Stimulated activated CD4-positive, alpha-beta T cell treated with anti-CD3 and anti-CD28 coated beads, TNF-alpha, amount 100 ng/mL, for 4 hours (primary cell): ENCODE measurements at regions not wholly inside any gene's neighbourhood (a gene's known extent, or its start where the extent isn't known, plus 50 kb on each side); places are given as distances from the start of the nearest gene placed in this dataset.
"Not testable (repeated sequence)": the region's sequence is repeated elsewhere in the genome, so short reads cannot be mapped to it uniquely, and the experiment has no call there.

Experiments
- DNase-seq, 3 experiments: peaks; one replicate each; pipeline ENCODE4 v3.0.0-alpha.2; 2020; ENCODE audit warnings: low read depth in 3 of 3

- no peak for DNase-seq
These were observed 459.3 kb downstream of the PLPP3 start for GRCh38 chr1:56120021-56120420.

DNA sequence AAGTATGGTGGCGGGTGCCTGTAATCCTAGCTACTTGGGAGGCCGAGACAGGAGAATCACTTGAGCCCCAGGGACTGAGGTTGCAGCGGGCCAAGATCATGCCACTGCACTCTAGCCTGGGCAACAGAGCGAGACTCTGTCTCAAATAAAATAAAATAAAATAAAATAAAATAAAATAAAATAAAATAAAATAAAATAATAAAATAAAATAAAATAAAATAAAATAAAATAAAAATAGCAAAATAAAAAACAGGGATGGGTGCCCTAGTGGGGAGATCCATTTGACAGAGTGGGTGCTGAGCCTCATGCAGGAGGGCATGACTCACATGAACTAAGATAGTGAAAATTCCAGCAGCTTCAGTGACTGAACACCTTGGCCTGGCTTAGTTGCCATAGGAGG, 460.7 kb downstream of the PLPP3 start:
- not testable (repeated sequence) for DNase-seq

- no peak for DNase-seq
These were observed 463.7 kb downstream of the PLPP3 start for GRCh38 chr1:56115701-56116100.

DNA sequence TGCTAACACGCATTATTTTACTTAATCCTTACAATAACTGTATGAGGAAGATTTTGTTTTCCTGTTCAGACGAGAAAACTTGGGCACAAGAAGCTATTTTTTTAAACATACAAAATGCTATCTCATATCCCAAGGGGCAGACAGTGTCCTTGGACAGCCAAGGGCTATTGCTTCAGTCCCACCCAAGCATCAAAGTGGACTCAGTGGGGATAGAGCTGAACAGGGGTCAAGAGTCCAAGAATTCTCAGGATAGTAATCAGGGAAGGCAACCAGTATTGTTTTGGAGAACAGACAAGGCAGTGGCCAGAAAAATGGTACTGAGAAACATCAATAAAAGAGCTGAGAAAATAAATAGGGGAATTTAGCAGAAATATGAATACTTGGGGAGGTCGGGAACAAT, 465.7 kb downstream of the PLPP3 start:
- DNase-seq, result no peak

- no peak for DNase-seq
These were observed 472.1 kb downstream of the PLPP3 start for GRCh38 chr1:56107275-56107638.

- DNase-seq, result no peak
These were observed 472.7 kb downstream of the PLPP3 start for GRCh38 chr1:56106531-56107274.

GRCh38 chr1:56105397-56105796, 474.0 kb downstream of the PLPP3 start:
- no peak for DNase-seq

DNA sequence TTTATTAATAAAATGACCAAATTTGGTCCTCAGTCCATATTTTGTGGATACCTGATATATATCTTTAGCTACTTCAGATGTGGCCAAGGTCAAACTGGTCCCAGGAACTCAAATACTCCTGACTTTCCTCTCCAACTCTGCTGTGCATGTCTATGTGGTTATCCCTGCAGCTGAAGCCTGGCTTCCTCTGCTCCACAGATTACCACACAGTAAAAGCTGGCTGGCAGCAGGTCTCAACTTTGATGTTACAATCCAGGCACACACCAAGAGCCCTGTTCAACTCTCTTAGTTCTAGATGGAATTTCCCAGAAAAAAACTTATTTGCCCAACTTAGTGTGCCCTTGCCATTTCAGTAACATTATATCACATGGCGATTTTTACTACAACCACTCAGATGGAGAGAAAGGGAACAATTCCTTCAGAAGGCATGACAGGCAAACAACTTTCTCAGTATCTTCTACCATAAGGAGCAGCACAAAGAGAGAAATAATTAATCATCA, 479.5 kb downstream of the PLPP3 start:
- no peak for DNase-seq

DNA sequence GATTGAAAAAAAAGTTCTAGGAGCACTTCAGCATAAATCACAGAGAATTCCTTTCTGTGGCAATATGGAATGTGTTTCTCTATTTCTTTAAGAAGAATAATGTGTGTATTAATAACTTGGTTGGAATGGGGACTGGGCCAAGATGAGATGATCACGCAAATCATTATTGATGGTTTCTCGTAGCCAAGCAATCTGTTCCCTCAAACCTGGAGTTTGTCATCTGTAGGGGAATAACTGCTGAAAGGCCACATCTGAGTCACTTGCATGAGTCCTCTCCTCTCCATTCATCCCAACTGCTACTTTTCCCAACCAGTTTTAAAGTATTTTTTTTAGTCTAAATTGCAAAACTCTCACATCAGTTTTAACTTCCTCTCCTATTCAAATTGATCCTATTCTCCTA, 480.4 kb downstream of the PLPP3 start:
- DNase-seq, result no peak

- no peak for DNase-seq
These were observed 481.6 kb downstream of the PLPP3 start for GRCh38 chr1:56097713-56098112.

DNA sequence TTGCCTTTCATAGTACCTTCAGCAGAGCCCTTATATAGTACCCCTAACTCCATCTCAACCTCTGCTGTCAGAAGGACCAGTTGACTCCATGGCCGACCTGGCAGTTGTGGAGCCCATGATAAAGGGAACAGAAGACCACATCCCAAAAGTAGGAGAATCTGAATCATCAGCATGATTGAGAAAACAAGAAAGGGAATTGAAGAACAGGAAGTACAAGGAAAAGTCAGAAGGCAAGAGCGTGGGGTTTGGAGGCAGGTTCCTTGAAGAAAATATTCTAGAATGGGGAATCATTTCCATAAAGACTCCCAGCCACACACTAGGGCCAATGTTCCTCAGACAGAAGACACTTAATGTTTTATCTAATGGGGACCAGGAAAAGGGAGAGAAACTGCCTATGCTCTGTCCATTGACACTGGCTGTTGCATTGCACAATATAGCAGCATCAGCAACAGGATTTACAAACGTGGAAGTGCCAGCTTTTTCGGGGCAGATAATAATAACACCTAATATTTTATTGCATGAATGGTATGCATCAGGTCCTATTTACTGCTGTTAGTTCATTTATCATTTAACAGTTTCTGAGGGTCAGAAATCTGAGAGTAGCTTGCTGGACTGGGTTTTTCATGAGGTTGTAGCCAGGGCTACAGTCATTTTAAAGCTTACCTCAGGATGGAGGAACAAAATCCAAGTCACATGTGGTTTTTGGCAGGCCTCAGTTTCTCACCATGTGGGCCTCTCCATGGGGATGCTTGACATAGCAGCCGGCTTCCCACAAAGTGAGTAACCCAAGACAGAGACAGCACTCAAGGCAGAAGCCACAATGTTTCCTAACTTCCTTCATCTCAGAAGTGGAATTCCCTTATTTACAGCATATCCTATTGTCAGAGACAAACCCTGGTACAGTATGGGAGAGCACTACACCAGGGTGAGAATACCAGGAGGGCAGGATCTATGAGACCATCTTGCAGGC, 483.4 kb downstream of the PLPP3 start:
- DNase-seq, result no peak

GRCh38 chr1:56094168-56094567, 485.2 kb downstream of the PLPP3 start:
- no peak for DNase-seq

- no peak for DNase-seq
These were observed 486.4 kb downstream of the PLPP3 start for GRCh38 chr1:56092684-56093570.

DNA sequence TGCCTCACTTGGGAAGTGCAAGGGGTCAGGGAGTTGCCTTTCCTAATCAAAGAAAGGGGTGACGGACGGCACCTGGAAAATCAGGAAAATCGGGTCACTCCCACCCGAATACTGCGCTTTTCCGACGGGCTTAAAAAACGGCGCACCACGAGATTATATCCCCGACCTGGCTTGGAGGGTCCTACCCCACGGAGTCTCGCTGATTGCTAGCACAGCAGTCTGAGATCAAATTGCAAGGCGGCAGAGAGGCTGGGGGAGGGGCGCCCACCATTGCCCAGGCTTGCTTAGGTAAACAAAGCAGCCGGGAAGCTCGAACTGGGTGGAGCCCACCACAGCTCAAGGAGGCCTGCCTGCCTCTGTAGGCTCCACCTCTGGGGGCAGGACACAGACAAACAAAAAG, 489.5 kb downstream of the PLPP3 start:
- not testable (repeated sequence) for DNase-seq

GRCh38 chr1:56084246-56084645, 495.1 kb downstream of the PLPP3 start:
- DNase-seq, result no peak

- no peak for DNase-seq
These were observed 497.6 kb downstream of the PLPP3 start for GRCh38 chr1:56081736-56082135.

DNA sequence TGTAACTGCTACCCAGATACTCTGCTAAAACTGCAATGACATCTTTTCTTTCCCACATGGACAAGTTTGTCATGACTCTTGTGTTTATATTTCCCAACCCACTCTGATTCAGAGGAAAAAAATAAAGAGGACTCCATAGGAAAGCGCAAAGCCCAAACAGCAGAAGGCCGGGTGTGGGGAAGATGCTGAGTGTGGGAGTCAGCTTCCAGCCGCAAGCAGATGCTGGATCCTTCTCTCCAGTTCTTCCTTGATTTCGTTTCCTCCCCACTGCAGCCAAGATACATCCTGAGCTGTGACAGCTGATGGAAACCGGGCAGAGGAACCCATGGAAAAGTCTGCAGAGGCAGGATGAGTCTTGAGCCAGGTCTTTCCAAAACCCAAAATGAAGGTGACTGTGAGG, 498.2 kb downstream of the PLPP3 start:
- no peak for DNase-seq

GRCh38 chr1:56080123-56080522, 499.2 kb downstream of the PLPP3 start:
- no peak for DNase-seq

DNA sequence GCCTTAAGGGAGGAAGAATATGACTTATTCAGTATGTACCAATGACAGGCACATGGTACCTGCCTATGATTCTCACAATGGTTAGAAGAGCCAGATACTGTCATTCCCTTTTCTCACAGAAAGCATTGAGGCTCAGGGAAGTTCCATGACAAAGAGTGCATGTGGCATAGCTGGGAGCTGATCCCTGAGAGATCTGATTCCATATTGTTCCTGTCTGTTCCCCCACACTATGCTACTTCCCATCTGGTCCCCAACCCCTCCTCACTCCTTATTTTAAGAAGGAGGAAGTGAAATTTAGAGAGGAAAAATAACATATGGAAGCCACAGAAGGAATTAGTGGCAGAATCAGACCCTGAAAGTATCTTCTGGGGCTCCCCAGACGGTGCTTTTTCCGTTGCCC, 500.0 kb downstream of the PLPP3 start:
- no peak for DNase-seq

GRCh38 chr1:56077206-56077605, 502.2 kb downstream of the PLPP3 start:
- no peak for DNase-seq

DNA sequence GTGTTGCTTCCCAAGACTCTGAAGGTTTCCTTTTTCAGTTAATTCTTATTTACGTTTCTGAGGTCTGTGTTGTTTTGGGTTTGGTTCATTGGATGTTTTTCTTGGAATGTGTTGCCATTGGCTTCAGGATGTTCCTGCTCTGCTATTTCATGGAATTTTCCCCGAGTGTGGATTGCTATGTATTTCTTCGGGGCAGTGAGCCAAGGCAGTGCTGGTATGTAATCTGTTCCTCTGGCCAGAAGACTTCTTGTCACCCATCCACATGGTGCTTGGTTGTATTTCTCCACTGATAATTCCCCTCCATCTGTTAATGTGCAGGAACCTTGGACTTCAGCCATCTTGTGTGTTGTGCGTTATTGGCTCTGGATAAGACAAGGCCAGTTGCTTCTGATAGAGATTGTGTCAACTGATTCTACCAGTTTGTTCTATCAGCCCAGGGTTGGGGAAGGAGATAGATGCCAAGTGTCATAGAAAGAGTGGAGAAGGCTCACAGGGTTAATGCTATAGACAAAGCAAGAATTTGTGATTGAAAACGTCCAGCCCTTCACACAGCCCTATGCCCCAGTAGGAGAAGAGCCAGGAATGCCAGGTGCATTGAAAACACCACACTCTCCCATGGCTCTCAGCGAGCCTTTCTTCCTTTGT, 505.2 kb downstream of the PLPP3 start:
- DNase-seq, result no peak
